ENCODE measurements at regions not wholly inside any gene's neighbourhood (a gene's known extent, or its start where the extent isn't known, plus 50 kb on each side); places are given as distances from the start of the nearest gene placed in this dataset.
"Not testable (repeated sequence)": the region's sequence is repeated elsewhere in the genome, so short reads cannot be mapped to it uniquely, and the experiment has no call there.

DNA sequence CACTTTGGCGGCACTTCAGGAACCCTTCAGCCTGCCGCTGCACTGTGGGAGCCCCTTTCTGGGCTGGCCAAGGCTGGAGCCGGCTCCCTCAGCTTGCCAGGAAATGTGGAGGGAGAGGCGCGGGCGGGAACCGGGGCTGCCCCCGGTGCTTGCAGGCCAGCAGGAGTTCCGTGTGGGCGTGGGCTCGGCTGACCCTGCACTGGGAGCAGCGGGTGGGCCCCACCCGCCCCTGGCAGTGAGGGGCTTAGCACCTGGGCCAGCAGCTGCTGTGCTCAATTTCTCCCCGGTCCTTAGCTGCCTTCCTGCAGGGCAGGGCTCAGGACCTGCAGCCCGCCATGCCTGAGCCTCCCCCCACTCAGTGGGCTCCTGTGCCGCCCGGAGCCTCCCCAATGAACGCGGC is 196.8 kb upstream of the ADAMTS3 start:
- TF ChIP-seq CTCF (IDR thresholded peaks at IDR 0.05); POLR2A (IDR thresholded peaks at IDR 0.05; ENCODE audit: low read depth); EP300 (IDR thresholded peaks at IDR 0.05); POLR2AphosphoS5 (IDR thresholded peaks at IDR 0.05): not testable (repeated sequence)

All from esophagus muscularis mucosa (tissue), 4 donors.